ENCODE measurements at regions not wholly inside any gene's neighbourhood (a gene's known extent, or its start where the extent isn't known, plus 50 kb on each side); places are given as distances from the start of the nearest gene placed in this dataset.
A peak's percentile ranks its signal among the peaks of the same experiment; 100 is the strongest.

DNA sequence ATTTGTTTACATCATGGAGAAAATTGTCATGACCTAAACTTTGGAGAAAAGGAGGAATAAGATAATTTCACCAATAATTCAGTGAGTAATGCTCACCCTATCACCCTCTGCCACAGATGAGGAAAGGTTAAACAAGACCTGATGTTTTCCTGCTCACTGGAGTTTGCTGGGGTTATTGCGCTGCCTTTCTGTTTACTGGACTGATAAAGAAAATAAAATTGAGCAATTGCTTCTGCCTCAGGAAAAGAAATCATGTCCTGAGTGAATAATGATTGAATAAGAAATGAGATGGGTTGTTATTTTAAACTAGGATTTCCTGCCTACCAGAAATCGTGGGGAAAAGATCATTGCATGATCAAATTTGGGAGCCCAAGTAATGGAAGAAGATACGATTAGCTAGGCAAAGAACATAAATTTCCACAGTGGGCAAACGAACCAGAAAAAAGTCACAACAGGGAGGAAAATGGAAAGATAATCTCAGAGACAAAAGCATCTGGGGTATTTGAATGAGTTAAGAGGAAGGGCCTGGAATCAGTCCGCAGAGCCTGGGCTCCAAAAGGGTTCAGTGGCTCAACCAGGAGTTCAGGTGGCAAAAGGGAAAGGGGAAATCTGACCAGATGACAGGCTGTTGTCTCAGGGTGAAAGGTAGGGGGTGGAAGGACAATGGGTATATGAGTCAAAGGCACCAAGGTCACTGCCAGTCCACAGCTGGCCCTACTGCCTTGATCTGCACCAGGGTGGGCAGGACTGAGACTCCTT is 146.8 kb downstream of the FAM43A start:
- H3K27ac ChIP-seq (ENCODE audit: low read length, poor library complexity, severe bottlenecking): no peak overlapping the region

DNA sequence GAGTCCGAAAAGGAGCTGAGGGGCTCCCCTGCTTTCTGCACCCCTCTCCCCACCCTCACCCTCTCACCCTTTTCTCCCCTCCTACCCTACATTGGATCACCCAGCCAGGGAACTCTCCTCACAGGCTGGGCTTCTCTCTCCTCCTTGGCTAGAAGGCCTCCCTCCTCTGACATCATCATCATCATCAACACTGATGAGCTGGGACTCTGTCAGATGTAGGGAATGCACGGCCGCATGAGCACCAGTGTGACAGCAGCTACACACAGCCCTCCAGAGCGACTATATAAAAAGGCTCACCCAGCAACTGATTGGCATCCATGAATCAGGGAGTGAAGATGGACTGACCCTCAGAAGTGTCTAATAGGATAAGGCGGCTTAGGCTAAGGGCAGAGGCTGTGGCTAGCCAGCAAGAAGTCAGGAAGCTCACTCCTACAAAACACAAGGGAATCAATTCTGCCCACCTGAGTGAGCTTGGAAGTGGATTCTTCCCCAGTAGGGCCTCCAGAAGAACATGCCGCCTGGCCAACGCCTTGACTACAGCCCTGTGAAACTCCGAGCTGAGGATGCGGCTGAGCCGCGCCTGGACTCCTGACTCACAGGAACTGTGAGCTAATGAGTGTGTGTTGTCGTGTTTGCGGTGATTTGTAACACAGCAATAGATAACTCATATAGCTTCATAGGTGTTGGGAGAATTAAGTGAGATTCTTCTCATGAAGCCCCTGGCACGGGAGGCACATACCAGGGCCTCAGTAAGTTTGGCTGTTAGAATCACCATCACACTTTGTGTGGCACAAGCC is 147.6 kb downstream of the FAM43A start:
- Histone ChIP-seq H2BK15ac (ENCODE audit: low read depth, poor library complexity, severe bottlenecking) (no peak overlapping the region), H3K4me2 (ENCODE audit: low read length, poor library complexity, severe bottlenecking) (no peak overlapping the region), H3K27me3 (ENCODE audit: control insufficient read depth in 1 of 2, insufficient read depth in 1 of 2, low read length in 2 of 2) (peaks cover 29 to 30% of the 10 kb centered on the region in 2 experiments), H3K4me3 (ENCODE audit: insufficient read depth in 1 of 2, low read depth in 1 of 2, low read length in 2 of 2) (no peak overlapping the region), H3K4ac (ENCODE audit: low read depth in 1 of 2, low read length in 2 of 2) (no peak overlapping the region), H3K9ac (ENCODE audit: low read length) (no peak overlapping the region), H4K8ac (ENCODE audit: low read length) (no peak overlapping the region), H4K91ac (ENCODE audit: low read length) (no peak overlapping the region), H2AK5ac (ENCODE audit: low read length, severe bottlenecking) (no peak overlapping the region), H3K36me3 (ENCODE audit: control insufficient read depth in 1 of 2, insufficient read depth in 2 of 2, low read depth in 1 of 2, low read length in 2 of 2) (no peaks in the 10 kb centered on the region), H3K18ac (ENCODE audit: low read depth in 1 of 2, low read length in 2 of 2) (no peak overlapping the region), H2BK12ac (ENCODE audit: low read length in 2 of 2) (no peak overlapping the region), H3K27ac (ENCODE audit: low read length, poor library complexity, severe bottlenecking) (no peak overlapping the region), H3K14ac (ENCODE audit: low read length in 2 of 2) (peak overlapping the region in 1 of 2 experiments; percentile 77), H3K79me1 (replicated peaks; ENCODE audit: low read length, poor library complexity, severe bottlenecking) (no peaks in the 10 kb centered on the region), H3K23ac (ENCODE audit: low read length in 2 of 2) (no peak overlapping the region), H3K9me3 (ENCODE audit: control insufficient read depth, low read length) (no peaks in the 10 kb centered on the region), H3K4me1 (ENCODE audit: control insufficient read depth, insufficient read depth, low read depth, low read length) (no peaks in the 10 kb centered on the region), H2BK120ac (ENCODE audit: low read depth, low read length) (no peak overlapping the region), H2BK5ac (ENCODE audit: low read depth, low read length, poor library complexity, severe bottlenecking) (no peak overlapping the region), H2AFZ (ENCODE audit: low read depth, low read length) (no peak overlapping the region)
- 95% methylated on average over 11 of the region's 14 CpGs for WGBS
- no peak for DNase-seq

More for the DNA sequence above, 146.8 kb downstream of the FAM43A start:
- 82% methylated on average over 5 of the region's 5 CpGs for WGBS
- no peak overlapping the region for H2AK5ac ChIP-seq (ENCODE audit: low read length, severe bottlenecking)
- no peak overlapping the region for H3K9ac ChIP-seq (ENCODE audit: low read length)
- peaks cover 24 to 27% of the 10 kb centered on the region in 2 experiments for H3K27me3 ChIP-seq (ENCODE audit: control insufficient read depth in 1 of 2, insufficient read depth in 1 of 2, low read length in 2 of 2)
- no peaks in the 10 kb centered on the region for H3K4me1 ChIP-seq (ENCODE audit: control insufficient read depth, insufficient read depth, low read depth, low read length)
- H2BK12ac ChIP-seq (ENCODE audit: low read length in 2 of 2): no peak overlapping the region
- no peak overlapping the region for H2AFZ ChIP-seq (ENCODE audit: low read depth, low read length)
- no peak overlapping the region for H3K23ac ChIP-seq (ENCODE audit: low read length in 2 of 2)
- no peaks in the 10 kb centered on the region for H3K79me1 ChIP-seq (replicated peaks; ENCODE audit: low read length, poor library complexity, severe bottlenecking)
- no peak overlapping the region for H3K4me2 ChIP-seq (ENCODE audit: low read length, poor library complexity, severe bottlenecking)
- H3K18ac ChIP-seq (ENCODE audit: low read depth in 1 of 2, low read length in 2 of 2): no peak overlapping the region
- H2BK120ac ChIP-seq (ENCODE audit: low read depth, low read length): no peak overlapping the region
- no peak for DNase-seq
- H2BK5ac ChIP-seq (ENCODE audit: low read depth, low read length, poor library complexity, severe bottlenecking): no peak overlapping the region
- no peak overlapping the region for H2BK15ac ChIP-seq (ENCODE audit: low read depth, poor library complexity, severe bottlenecking)
- H4K8ac ChIP-seq (ENCODE audit: low read length): no peak overlapping the region
- H4K91ac ChIP-seq (ENCODE audit: low read length): no peak overlapping the region
- H3K14ac ChIP-seq (ENCODE audit: low read length in 2 of 2): no peak overlapping the region
- no peak overlapping the region for H3K4me3 ChIP-seq (ENCODE audit: insufficient read depth in 1 of 2, low read depth in 1 of 2, low read length in 2 of 2)
- no peak overlapping the region for H3K4ac ChIP-seq (ENCODE audit: low read depth in 1 of 2, low read length in 2 of 2)
- no peaks in the 10 kb centered on the region for H3K9me3 ChIP-seq (ENCODE audit: control insufficient read depth, low read length)
- no peaks in the 10 kb centered on the region for H3K36me3 ChIP-seq (ENCODE audit: control insufficient read depth in 1 of 2, insufficient read depth in 2 of 2, low read depth in 1 of 2, low read length in 2 of 2)

DNA sequence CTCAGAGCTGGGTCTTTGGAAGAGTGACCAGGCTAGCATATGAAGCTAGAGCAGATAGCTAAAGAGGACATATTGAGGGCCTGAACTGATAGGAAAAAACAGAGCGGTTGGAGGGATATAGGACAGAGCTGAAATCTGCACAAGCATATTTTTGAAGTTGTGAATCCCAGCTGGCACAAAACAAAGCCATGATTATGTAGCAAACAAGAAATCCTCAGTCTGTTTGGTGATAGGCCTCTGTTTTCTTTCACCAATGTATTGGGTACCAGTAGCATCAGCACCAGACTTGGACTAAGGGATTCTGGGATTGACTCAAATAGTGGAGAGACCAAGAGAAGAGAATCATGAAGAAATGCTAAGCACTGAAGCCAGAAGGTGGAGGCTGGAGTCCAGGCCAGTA is 151.0 kb downstream of the FAM43A start:
- H2BK120ac ChIP-seq (ENCODE audit: low read depth, low read length): no peak overlapping the region
- H3K18ac ChIP-seq (ENCODE audit: low read depth in 1 of 2, low read length in 2 of 2): no peak overlapping the region
- H3K4ac ChIP-seq (ENCODE audit: low read depth in 1 of 2, low read length in 2 of 2): no peak overlapping the region
- H4K8ac ChIP-seq (ENCODE audit: low read length): no peak overlapping the region
- H3K9me3 ChIP-seq (ENCODE audit: control insufficient read depth, low read length): no peaks in the 10 kb centered on the region
- H3K36me3 ChIP-seq (ENCODE audit: control insufficient read depth in 1 of 2, insufficient read depth in 2 of 2, low read depth in 1 of 2, low read length in 2 of 2): no peaks in the 10 kb centered on the region
- no peak overlapping the region for H3K14ac ChIP-seq (ENCODE audit: low read length in 2 of 2)
- 100% methylated on average over 1 of the region's 1 CpG for WGBS
- peaks cover 32 to 36% of the 10 kb centered on the region in 2 experiments for H3K27me3 ChIP-seq (ENCODE audit: control insufficient read depth in 1 of 2, insufficient read depth in 1 of 2, low read length in 2 of 2)
- H3K4me1 ChIP-seq (ENCODE audit: control insufficient read depth, insufficient read depth, low read depth, low read length): no peaks in the 10 kb centered on the region
- no peak overlapping the region for H2BK15ac ChIP-seq (ENCODE audit: low read depth, poor library complexity, severe bottlenecking)
- no peak overlapping the region for H3K4me3 ChIP-seq (ENCODE audit: insufficient read depth in 1 of 2, low read depth in 1 of 2, low read length in 2 of 2)
- DNase-seq: no peak
- no peak overlapping the region for H2AFZ ChIP-seq (ENCODE audit: low read depth, low read length)
- no peak overlapping the region for H2AK5ac ChIP-seq (ENCODE audit: low read length, severe bottlenecking)
- H2BK12ac ChIP-seq (ENCODE audit: low read length in 2 of 2): no peak overlapping the region
- no peak overlapping the region for H4K91ac ChIP-seq (ENCODE audit: low read length)
- H3K4me2 ChIP-seq (ENCODE audit: low read length, poor library complexity, severe bottlenecking): no peak overlapping the region
- H2BK5ac ChIP-seq (ENCODE audit: low read depth, low read length, poor library complexity, severe bottlenecking): no peak overlapping the region
- no peak overlapping the region for H3K27ac ChIP-seq (ENCODE audit: low read length, poor library complexity, severe bottlenecking)
- no peak overlapping the region for H3K23ac ChIP-seq (ENCODE audit: low read length in 2 of 2)
- H3K9ac ChIP-seq (ENCODE audit: low read length): no peak overlapping the region
- H3K79me1 ChIP-seq (replicated peaks; ENCODE audit: low read length, poor library complexity, severe bottlenecking): no peaks in the 10 kb centered on the region

DNA sequence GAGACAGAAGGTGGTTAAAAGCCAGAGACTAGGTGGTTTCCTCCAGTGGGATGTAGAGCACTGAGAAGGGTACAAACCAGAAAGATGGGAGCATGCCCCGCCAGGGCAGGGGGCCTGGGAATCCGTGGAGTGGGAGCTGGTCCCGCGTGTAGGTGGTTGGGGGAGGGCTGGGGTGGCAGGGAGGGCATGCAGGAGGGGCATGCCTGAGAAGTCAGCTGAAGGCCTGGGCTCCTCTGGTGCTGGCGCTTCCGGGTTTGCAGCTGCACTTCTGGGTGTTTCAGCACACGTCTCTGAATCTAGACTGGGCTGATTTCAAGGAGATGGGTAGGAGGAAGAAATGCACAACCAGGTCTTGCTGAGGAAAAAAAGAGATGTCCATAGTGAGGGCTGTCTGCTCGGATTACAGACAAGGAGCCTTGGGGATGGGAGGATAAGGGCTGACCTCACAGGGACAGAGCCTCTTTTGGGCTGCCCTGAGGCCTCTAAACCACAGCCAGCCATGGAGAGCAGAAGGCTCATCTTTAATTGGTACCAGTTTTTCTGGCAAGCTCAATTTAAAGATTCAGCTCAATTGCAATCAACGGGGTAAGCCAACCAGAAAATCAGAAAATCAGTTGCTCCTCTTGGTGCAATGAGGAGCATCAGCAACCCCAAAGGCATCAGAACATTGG is 151.9 kb downstream of the FAM43A start:
- H2BK5ac ChIP-seq (ENCODE audit: low read depth, low read length, poor library complexity, severe bottlenecking): no peak overlapping the region

More for the DNA sequence above, 151.9 kb downstream of the FAM43A start:
- Histone ChIP-seq H3K27me3 (ENCODE audit: control insufficient read depth in 1 of 2, insufficient read depth in 1 of 2, low read length in 2 of 2) (peaks cover 32 to 35% of the 10 kb centered on the region in 2 experiments), H3K9ac (ENCODE audit: low read length) (no peak overlapping the region), H3K18ac (ENCODE audit: low read depth in 1 of 2, low read length in 2 of 2) (no peak overlapping the region), H3K4me2 (ENCODE audit: low read length, poor library complexity, severe bottlenecking) (no peak overlapping the region), H4K91ac (ENCODE audit: low read length) (no peak overlapping the region), H2BK12ac (ENCODE audit: low read length in 2 of 2) (no peak overlapping the region), H3K27ac (ENCODE audit: low read length, poor library complexity, severe bottlenecking) (no peak overlapping the region), H3K23ac (ENCODE audit: low read length in 2 of 2) (no peak overlapping the region), H3K36me3 (ENCODE audit: control insufficient read depth in 1 of 2, insufficient read depth in 2 of 2, low read depth in 1 of 2, low read length in 2 of 2) (no peaks in the 10 kb centered on the region), H3K79me1 (replicated peaks; ENCODE audit: low read length, poor library complexity, severe bottlenecking) (no peaks in the 10 kb centered on the region), H2AK5ac (ENCODE audit: low read length, severe bottlenecking) (no peak overlapping the region), H3K9me3 (ENCODE audit: control insufficient read depth, low read length) (no peaks in the 10 kb centered on the region), H4K8ac (ENCODE audit: low read length) (no peak overlapping the region), H2AFZ (ENCODE audit: low read depth, low read length) (no peak overlapping the region), H3K4me1 (ENCODE audit: control insufficient read depth, insufficient read depth, low read depth, low read length) (no peaks in the 10 kb centered on the region), H3K4me3 (ENCODE audit: insufficient read depth in 1 of 2, low read depth in 1 of 2, low read length in 2 of 2) (no peak overlapping the region), H3K4ac (ENCODE audit: low read depth in 1 of 2, low read length in 2 of 2) (no peak overlapping the region), H2BK120ac (ENCODE audit: low read depth, low read length) (no peak overlapping the region), H3K14ac (ENCODE audit: low read length in 2 of 2) (no peak overlapping the region), H2BK15ac (ENCODE audit: low read depth, poor library complexity, severe bottlenecking) (no peak overlapping the region)
- no peak for DNase-seq
- 83% methylated on average over 9 of the region's 9 CpGs for WGBS

Data from mesenchymal stem cell (in vitro differentiated cells and primary cell).